Endothelial cell of umbilical vein (primary cell): ENCODE measurements at regions not wholly inside any gene's neighbourhood (a gene's known extent, or its start where the extent isn't known, plus 50 kb on each side); places are given as distances from the start of the nearest gene placed in this dataset.

Source experiments
- BruUV-seq: library from RNA; stranded (reverse); fragments of 400-500 nt; replicated peaks from 2 replicates; lab custom pipeline; 2021; lab: Mats Ljungman, UMichigan
- CTCF ChIA-PET: fragments of 300-600, 350-600 bp; sonication (Branson Sonifier 250); formaldehyde crosslinking; loops from one replicate; lab custom pipeline; 2021; ENCODE audit warnings: antibody characterized with exemption, inconsistent platforms; lab: Charles Lee
- POLR2A ChIA-PET: fragments of 300-600, 350-600 bp; sonication (Branson Sonifier 250); formaldehyde crosslinking; loops from one replicate; lab custom pipeline; 2021; ENCODE audit warnings: antibody characterized with exemption, inconsistent platforms; lab: Charles Lee
- DNase-seq: peaks from one replicate; pipeline ENCODE4 v3.0.0-alpha.2; 2011; ENCODE audit warnings: low read depth, low spot score
- FAIRE-seq: peaks from 2 replicates; lab custom pipeline; 2011; peaks lifted over from hg19 to GRCh38; lab: Jason Lieb, UNC
- H2AFZ ChIP-seq: 2 replicates; pipeline ENCODE4 v1.6.0; 2012; ENCODE audit warnings: low read depth, low read length, control low read depth, inconsistent platforms
- H3K27ac ChIP-seq: 2 replicates; pipeline ENCODE4 v1.5.1; 2011; ENCODE audit warnings: low read depth, mild to moderate bottlenecking, control low read depth, low read length, moderate library complexity; ENCODE audit not compliant: insufficient read depth
- H3K27me3 ChIP-seq, 2 experiments: 2 replicates each; pipeline versions ENCODE4 v1.6.0 to v1.6.1; 2011; ENCODE audit warnings: low read length in 2 of 2, mixed read lengths in 1 of 2; ENCODE audit not compliant: control insufficient read depth in 2 of 2, insufficient read depth in 2 of 2
- H3K36me3 ChIP-seq, 2 experiments: 2 replicates in 1 of 2; 3 replicates in 1 of 2; pipeline ENCODE4 v1.5.1; 2011; ENCODE audit warnings: low read length in 2 of 2, mild to moderate bottlenecking in 1 of 2, moderate library complexity in 1 of 2; ENCODE audit not compliant: control insufficient read depth in 2 of 2, insufficient read depth in 2 of 2; ENCODE audit errors: extremely low read depth in 1 of 2
- H3K4me1 ChIP-seq: 3 replicates; pipeline ENCODE4 v1.5.1; 2011; ENCODE audit warnings: mild to moderate bottlenecking, low read length; ENCODE audit not compliant: control insufficient read depth, insufficient read depth; ENCODE audit errors: extremely low read depth
- H3K4me2 ChIP-seq: 2 replicates; pipeline ENCODE4 v1.6.1; 2011; ENCODE audit warnings: low read length, control low read depth, mixed read lengths; ENCODE audit not compliant: insufficient read depth
- H3K4me3 ChIP-seq, 3 experiments: fragments of 200-600 bp in 1 of 3; sonication (generic), shearing (Covaris generic) in 1 of 3; replicated peaks in 1 of 3; 2 replicates each; pipeline ENCODE4 v1.5.1; 2011 to 2016; ENCODE audit warnings: control low read depth in 3 of 3, low read length in 3 of 3, mild to moderate bottlenecking in 2 of 3, inconsistent platforms in 1 of 3, low read depth in 1 of 3, moderate library complexity in 1 of 3; ENCODE audit not compliant: insufficient read depth in 1 of 3
- H3K79me2 ChIP-seq: 2 replicates; pipeline ENCODE4 v1.6.0; 2012; ENCODE audit warnings: low read length, inconsistent platforms; ENCODE audit not compliant: control insufficient read depth, insufficient read depth
- H3K9ac ChIP-seq: replicated peaks from 2 replicates; pipeline ENCODE3; 2011; ENCODE audit warnings: low read length, control low read depth; ENCODE audit not compliant: insufficient read depth; ENCODE audit errors: extremely low read depth
- H3K9me1 ChIP-seq: replicated peaks from 3 replicates; pipeline ENCODE4 v1.6.0; 2011; ENCODE audit warnings: mild to moderate bottlenecking, low read length; ENCODE audit not compliant: control insufficient read depth, insufficient read depth; ENCODE audit errors: extremely low read depth
- H3K9me3 ChIP-seq: replicated peaks from 2 replicates; pipeline ENCODE4 v1.5.1; 2012; ENCODE audit warnings: low read length, inconsistent platforms; ENCODE audit not compliant: control insufficient read depth, insufficient read depth
- H4K20me1 ChIP-seq: replicated peaks from 2 replicates; pipeline ENCODE3; 2011; ENCODE audit warnings: mild to moderate bottlenecking, low read length; ENCODE audit not compliant: control insufficient read depth, insufficient read depth; ENCODE audit errors: extremely low read depth
- EZH2 ChIP-seq: IDR thresholded peaks from 2 replicates; pipeline ENCODE4 v1.6.1; 2012; ENCODE audit warnings: borderline replicate concordance, low read depth, mild to moderate bottlenecking, moderate library complexity, low read length, inconsistent platforms; ENCODE audit not compliant: severe bottlenecking
- FOS ChIP-seq: IDR thresholded peaks from 2 replicates; pipeline ENCODE4 v1.6.1; 2011; ENCODE audit warnings: mild to moderate bottlenecking, low read length, moderate library complexity, borderline replicate concordance; ENCODE audit not compliant: insufficient read depth
- GATA2 ChIP-seq: IDR thresholded peaks from 2 replicates; pipeline ENCODE4 v1.7.0; 2011; ENCODE audit warnings: low read depth, mild to moderate bottlenecking, moderate library complexity, mixed read lengths, low read length; ENCODE audit not compliant: insufficient read length, insufficient read depth
- JUN ChIP-seq: IDR thresholded peaks from 2 replicates; pipeline ENCODE4 v1.6.1; 2011; ENCODE audit warnings: borderline replicate concordance, low read depth; ENCODE audit not compliant: insufficient read length, insufficient read depth
- MYC ChIP-seq: IDR thresholded peaks from one replicate; pipeline ENCODE4 v1.6.1; 2011; ENCODE audit warnings: mild to moderate bottlenecking, low read depth, low read length
- POLR2A ChIP-seq: IDR thresholded peaks from 2 replicates; pipeline ENCODE4 v1.6.1; 2012; ENCODE audit warnings: low read depth, mild to moderate bottlenecking, control low read depth, low read length
- POLR2AphosphoS5 ChIP-seq: IDR thresholded peaks from 2 replicates; pipeline ENCODE4 v1.6.1; 2012; ENCODE audit warnings: low read depth, mild to moderate bottlenecking, control low read depth, low read length, moderate library complexity; ENCODE audit not compliant: insufficient read depth
- dilution Hi-C: fragments of 300-500 bp; cut with MboI; formaldehyde crosslinking; loops from one replicate; pipeline ENCODE4 v1.15.0; 2019; ENCODE audit warnings: low sequenced_read_pairs; ENCODE audit not compliant: extremely low pct_ligation_motif_present
- intact Hi-C: fragments of 100-400 bp; cut with micrococcal nuclease; formaldehyde crosslinking; loops from one replicate; pipeline ENCODE4 v1.10.0; 2022
- TF ChIP-seq, protein P1 (sequence below), 2 donors: IDR thresholded peaks; 1 replicate in 1 of 2; 2 replicates in 1 of 2; pipeline ENCODE4 v1.5.1; 2011; ENCODE audit warnings: low read length in 2 of 2, mild to moderate bottlenecking in 2 of 2, moderate library complexity in 2 of 2, control low read depth in 1 of 2, inconsistent platforms in 1 of 2, low read depth in 1 of 2; ENCODE audit not compliant: insufficient read depth in 1 of 2; ENCODE audit errors: extremely low read depth in 1 of 2
- TF ChIP-seq, protein P2 (sequence below): IDR thresholded peaks from 2 replicates; pipeline ENCODE4 v1.6.1; 2011; ENCODE audit not compliant: insufficient read depth, insufficient read length

DNA sequence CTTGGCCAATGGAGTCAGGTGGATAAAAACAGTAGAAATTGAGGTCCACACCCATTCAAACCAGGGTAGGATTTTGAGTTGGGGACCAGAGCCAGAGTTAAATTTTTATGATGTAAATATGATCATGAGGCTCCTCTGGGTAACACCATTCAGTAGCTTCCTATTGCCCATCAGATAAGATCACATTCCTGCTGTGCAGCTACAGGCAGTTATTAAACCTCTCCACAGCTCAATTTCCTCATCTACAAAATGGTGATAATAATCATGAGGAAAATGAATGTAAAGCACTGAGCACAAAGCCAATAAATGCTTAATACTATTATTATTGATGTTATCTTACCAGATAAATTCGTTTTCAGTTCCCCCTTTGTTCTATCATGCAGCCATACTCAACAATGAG, 432.0 kb downstream of the CAAP1 start:
- intact Hi-C loops (no loop called here), dilution Hi-C loops (no loop called here)
- H3K79me2 ChIP-seq, result no peaks in the 10 kb centered on the region
- TF ChIP-seq, protein P1, sequence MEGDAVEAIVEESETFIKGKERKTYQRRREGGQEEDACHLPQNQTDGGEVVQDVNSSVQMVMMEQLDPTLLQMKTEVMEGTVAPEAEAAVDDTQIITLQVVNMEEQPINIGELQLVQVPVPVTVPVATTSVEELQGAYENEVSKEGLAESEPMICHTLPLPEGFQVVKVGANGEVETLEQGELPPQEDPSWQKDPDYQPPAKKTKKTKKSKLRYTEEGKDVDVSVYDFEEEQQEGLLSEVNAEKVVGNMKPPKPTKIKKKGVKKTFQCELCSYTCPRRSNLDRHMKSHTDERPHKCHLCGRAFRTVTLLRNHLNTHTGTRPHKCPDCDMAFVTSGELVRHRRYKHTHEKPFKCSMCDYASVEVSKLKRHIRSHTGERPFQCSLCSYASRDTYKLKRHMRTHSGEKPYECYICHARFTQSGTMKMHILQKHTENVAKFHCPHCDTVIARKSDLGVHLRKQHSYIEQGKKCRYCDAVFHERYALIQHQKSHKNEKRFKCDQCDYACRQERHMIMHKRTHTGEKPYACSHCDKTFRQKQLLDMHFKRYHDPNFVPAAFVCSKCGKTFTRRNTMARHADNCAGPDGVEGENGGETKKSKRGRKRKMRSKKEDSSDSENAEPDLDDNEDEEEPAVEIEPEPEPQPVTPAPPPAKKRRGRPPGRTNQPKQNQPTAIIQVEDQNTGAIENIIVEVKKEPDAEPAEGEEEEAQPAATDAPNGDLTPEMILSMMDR (IDR thresholded peaks at IDR 0.05; ENCODE audit: extremely low read depth in 1 of 2, insufficient read depth in 1 of 2, low read depth in 1 of 2, low read length in 2 of 2), result no peak
- TF ChIP-seq JUN (no peak), POLR2AphosphoS5 (no peak), EZH2 (no peak), GATA2 (no peak), MYC (no peak), POLR2A (no peak), FOS (no peak)
- TF ChIP-seq, protein P2, sequence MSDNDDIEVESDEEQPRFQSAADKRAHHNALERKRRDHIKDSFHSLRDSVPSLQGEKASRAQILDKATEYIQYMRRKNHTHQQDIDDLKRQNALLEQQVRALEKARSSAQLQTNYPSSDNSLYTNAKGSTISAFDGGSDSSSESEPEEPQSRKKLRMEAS, result no peak
- CTCF ChIA-PET, result no interaction called here
- no peak overlapping the region for H3K4me2 ChIP-seq
- FAIRE-seq (no peak), DNase-seq (no peak)
- no peak overlapping the region for H2AFZ ChIP-seq
- H3K9ac ChIP-seq, result no peak overlapping the region
- no peak overlapping the region for H3K27ac ChIP-seq
- H3K27me3 ChIP-seq, result no peaks in the 10 kb centered on the region
- H4K20me1 ChIP-seq, result no peaks in the 10 kb centered on the region
- H3K9me1 ChIP-seq, result no peaks in the 10 kb centered on the region
- no TSS peak for BruUV-seq
- no peaks in the 10 kb centered on the region for H3K9me3 ChIP-seq
- POLR2A ChIA-PET, result no interaction called here
- H3K4me3 ChIP-seq, result no peak overlapping the region
- no peaks in the 10 kb centered on the region for H3K4me1 ChIP-seq
- H3K36me3 ChIP-seq, result no peaks in the 10 kb centered on the region
